Left forelimb (tissue), 1 donor: ENCODE measurements at regions not wholly inside any gene's neighbourhood (a gene's known extent, or its start where the extent isn't known, plus 50 kb on each side); places are given as distances from the start of the nearest gene placed in this dataset.
"Not testable (repeated sequence)": the region's sequence is repeated elsewhere in the genome, so short reads cannot be mapped to it uniquely, and the experiment has no call there.

Experiments
- DNase-seq: peaks from one replicate; pipeline ENCODE4 v3.0.0-alpha.2; 2018; ENCODE audit warnings: low spot score

DNA sequence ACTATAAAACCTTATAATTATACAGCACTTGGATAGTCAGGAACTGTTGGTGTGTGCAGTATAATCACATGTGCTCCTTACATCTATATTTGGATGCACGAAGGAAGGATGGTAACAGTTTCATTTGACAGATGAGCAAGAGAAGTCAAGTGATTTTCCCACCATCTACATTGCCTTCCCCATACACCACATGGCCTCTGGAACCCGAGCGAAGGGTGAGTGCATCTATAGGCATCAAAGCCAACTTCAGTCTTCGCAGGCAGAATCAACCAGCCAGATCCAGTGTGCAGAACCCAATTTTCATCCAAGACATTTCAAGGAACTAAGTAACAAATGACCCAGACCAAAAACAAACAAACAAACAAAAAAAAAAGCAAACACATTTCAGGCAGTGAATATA lies 85.1 kb upstream of the BLID start:
- DNase-seq: no peak

DNA sequence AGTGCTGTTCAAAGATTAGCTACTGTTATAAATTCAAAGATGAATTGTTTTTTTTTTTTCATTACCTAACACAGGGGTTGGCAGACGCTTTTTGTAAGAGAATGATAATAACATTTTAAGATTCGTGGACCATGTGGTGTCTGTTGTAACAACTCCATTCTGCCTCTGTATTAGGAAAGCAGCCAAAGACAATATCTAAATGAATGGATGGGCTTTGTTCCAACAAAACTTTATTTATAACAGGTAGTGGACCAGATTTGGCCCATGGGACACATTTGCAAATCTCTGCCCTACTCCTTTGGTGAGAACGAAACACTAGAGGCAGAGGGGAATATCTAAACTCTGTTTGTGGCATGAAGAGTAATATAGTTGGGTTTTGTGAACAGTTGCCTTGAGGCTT lies 83.6 kb upstream of the BLID start:
- DNase-seq: no peak

GRCh38 chr11:122198291-122198983 lies 82.4 kb upstream of the BLID start:
- no peak for DNase-seq

DNA sequence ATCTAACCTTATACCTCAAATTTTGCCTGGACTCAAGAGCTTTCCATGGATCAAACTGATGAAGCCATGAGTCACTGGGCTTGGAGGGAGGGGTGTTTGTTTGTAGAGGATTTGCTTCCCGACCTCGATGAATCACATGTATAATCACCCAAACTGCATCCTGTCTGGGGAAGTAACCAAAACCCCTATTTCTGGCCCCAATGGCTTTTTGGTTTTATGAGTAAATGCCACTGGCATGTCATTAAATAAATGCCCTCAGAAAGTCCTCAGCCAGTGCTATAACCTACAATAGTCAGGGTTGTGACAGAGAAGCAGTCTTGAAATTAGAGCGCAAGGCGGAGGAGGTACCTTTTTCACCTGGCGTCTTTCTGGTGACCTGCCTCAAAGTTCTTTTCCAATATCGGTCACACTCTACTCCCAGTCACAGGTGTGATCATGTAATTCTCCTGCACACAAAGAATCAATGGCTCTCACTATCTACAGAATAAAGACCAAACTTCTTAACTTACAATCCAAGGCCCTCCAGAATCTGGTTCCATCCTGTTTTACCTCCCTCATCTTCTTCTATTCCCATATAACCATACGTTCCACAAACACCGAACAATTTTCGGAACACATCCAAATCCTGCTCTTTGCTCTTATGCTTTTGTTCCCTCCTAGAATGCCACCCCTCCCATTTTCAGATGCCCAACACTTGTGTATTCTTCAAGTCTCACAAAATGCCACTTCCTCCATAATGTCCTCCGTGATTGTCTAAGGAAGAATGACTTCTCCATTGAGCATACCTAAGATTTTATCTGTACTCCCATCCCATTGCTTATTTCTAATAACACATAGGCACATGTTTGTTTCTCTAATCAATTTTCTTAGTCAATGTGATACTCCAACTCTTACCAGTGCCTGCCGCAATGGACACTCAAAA lies 81.3 kb upstream of the BLID start:
- DNase-seq: no peak

- DNase-seq: no peak
Observed at GRCh38 chr11:122195790-122196189, 79.8 kb upstream of the BLID start.

DNA sequence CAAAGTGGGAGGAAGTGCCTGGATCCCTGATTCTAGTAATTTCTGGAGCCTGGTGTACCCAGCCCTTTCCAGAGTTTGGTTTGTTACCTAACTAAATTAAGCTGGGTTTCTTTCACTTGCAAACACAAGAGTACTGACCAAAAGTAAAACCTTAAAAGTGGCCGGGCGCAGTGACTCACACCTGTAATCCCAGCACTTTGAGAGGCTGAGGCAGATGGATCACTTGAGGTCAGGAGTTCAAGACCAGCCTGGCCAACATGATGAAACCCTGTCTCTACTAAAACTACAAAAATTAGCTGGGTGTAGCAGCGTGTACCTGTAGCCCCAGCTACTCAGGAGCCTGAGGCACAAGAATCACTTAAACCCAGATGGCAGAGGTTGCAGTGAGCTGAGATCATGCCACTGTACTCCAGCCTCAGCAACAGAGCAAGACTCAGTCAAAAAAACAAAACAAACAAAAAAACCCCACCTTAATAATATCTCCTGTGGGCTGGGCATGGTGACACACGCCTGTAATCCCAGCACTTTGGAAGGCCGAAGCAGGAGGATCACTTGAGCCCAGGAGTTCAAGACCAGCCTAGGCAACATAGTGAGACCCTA lies 78.0 kb upstream of the BLID start:
- DNase-seq: not testable (repeated sequence)

DNA sequence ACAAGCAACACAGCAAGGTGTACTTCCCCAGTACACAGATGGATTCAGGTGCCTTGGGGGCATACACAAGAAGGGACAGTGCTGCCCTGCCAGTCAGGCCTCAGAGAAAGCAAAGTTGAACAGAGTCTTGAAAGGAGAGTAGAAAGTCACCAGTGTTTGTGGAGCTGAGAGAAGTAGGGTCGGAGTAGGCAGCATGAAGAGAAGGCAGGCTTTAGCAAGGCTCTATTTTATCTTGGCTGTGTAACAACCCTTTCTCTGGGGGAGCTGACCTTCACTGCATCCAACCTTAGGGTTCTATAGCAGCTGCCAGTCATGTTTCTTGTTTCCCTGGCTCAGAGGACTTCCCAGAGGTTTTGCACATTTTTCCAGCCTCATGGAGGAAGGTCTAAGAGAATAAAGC lies 77.4 kb upstream of the BLID start:
- DNase-seq: no peak

GRCh38 chr11:122192634-122193255 lies 76.7 kb upstream of the BLID start:
- no peak for DNase-seq

DNA sequence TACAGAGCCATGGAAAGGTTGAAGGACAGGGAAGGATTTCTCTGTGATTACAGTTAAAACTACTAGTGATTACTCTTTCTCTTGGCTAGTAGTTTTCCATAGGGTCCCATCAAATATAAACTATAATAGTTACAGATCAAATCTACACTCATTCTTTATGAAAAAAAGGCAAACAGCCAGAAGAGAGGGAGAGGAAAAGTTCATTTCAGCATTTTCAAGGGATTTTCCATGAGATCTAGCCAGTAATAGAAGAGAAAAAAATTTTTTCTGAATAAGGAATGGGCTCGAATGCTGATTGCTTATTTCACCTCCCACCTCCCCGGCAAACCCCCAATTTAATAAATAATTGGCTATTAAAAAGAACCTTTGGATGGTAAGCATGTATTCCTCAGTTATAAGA lies 74.8 kb upstream of the BLID start:
- no peak for DNase-seq

DNA sequence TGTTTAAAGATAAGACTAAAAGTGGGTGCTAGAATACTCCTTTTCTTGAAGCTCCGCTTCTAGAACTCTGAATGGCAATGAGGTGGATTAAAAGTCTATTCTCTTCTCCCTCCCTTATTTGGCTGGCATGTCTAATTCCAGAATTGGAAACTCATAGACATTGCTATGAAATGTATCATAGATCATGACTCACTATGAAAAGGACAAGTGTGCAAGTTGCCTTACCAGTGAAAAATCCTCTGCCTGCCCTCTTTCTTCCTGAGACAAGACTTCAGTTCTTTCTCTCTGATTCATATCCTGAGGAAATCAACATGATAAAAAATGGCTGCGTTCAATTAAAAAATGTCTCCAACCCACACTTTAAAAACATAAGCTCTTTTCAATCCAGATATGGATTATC lies 73.2 kb upstream of the BLID start:
- DNase-seq: no peak

- no peak for DNase-seq
Observed at GRCh38 chr11:122187373-122188165, 71.6 kb upstream of the BLID start.

- no peak for DNase-seq
Observed at GRCh38 chr11:122186439-122187080, 70.5 kb upstream of the BLID start.

GRCh38 chr11:122183933-122184332 lies 67.9 kb upstream of the BLID start:
- no peak for DNase-seq

DNA sequence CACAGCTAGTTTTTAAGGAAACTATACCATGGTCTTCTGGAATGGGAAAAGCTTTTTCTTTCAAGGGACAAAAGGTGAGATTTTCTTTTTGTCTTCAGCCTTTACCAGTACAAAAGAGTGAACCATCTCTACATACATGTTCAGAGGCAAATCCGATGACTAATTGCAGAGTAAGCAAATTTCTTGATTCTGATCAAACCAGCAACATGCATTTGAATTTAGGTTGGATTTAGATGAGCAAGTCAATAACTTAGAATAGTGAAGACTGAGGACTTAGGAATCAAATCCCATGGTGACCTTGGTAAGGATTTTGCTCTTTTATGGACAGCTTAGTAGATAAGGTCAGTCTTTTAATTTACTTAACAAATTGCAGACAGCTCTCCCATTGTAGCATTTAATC lies 65.9 kb upstream of the BLID start:
- DNase-seq: no peak

- DNase-seq: no peak
Observed at GRCh38 chr11:122181372-122181771, 65.4 kb upstream of the BLID start.

- DNase-seq: no peak
Observed at GRCh38 chr11:122179961-122180834, 64.2 kb upstream of the BLID start.

DNA sequence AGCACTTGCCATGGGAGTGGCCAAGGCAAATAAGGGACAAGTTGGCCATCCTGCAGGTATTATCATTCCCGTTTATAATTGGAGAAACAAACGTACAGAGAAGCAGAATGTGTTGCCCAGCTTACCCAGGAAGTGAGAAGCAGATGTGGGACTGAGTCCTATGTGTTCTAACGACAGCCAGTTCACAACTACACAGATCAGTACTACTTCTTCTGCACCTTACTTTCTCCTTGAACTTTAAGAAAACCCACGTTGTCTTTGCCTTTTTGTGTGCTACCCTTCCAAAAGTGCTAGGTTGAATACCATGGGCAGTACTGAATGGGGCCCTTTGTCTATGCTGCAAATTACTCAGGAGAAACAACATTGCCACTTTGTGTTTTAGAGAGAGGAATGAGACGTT lies 62.8 kb upstream of the BLID start:
- no peak for DNase-seq

DNA sequence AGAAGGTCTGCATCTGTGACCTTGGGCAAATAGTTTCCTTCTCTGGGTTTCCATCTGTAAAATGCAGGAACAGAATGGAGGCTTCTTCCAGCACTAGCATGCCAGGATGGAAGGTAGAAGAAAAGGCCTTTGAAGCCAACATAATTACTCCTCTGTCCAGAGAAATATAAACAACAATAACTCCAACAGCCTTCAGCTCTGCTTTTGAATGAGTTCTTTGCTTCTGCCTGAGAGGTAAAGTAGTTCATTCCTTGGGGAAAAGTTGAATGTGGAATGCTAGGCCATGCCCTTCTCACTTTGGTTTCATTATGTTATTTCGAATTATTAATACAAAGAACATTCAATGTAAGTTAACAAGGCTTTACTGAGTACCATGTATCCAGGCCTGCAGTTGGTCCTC lies 61.2 kb upstream of the BLID start:
- DNase-seq: no peak

- no peak for DNase-seq
Observed at GRCh38 chr11:122176651-122177050, 60.6 kb upstream of the BLID start.

DNA sequence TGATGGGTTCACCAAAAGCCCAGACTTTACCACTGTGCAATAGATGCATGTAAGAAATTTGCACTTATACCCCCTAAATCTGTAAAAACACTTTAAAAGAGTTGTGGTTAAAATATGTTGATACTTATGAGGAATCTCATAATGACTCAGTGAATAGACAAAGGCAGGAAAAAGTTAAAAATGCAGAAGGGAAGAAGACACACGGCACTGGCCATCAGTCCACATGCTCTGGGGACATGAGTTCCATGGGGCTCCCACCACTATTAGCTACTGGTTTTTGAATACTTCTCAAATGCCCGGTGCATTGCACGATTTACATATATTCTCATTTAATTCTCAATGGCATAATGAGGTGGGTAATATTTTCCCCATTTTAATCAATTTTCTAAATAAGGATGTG lies 59.3 kb upstream of the BLID start:
- DNase-seq: no peak
